ENCODE measurements at regions not wholly inside any gene's neighbourhood (a gene's known extent, or its start where the extent isn't known, plus 50 kb on each side); places are given as distances from the start of the nearest gene placed in this dataset.

GRCh38 chr2:75982719-75983118 is 272.0 kb upstream of the GCFC2 start:
- POLR2A ChIA-PET: no interaction called here
- Histone ChIP-seq H3K4me3 (ENCODE audit: low read depth, low read length) (no peak overlapping the region), H3K27me3 (ENCODE audit: control insufficient read depth, insufficient read depth, low read length) (no peaks in the 10 kb centered on the region), H3K36me3 (ENCODE audit: control insufficient read depth, insufficient read depth, low read length) (no peaks in the 10 kb centered on the region)
- no peak for TF ChIP-seq CTCF (IDR thresholded peaks at IDR 0.05; ENCODE audit: insufficient read depth, low read depth, low read length)
- CTCF ChIA-PET: no interaction called here
- no peak for DNase-seq (ENCODE audit: low read depth)

- TF ChIP-seq CTCF (IDR thresholded peaks at IDR 0.05; ENCODE audit: insufficient read depth, low read depth, low read length): no peak
- POLR2A ChIA-PET: no interaction called here
- H3K36me3 ChIP-seq (ENCODE audit: control insufficient read depth, insufficient read depth, low read length): no peaks in the 10 kb centered on the region
- CTCF ChIA-PET: no interaction called here
- H3K4me3 ChIP-seq (ENCODE audit: low read depth, low read length): no peak overlapping the region
- no peaks in the 10 kb centered on the region for H3K27me3 ChIP-seq (ENCODE audit: control insufficient read depth, insufficient read depth, low read length)
- DNase-seq (ENCODE audit: low read depth): no peak
Observed at GRCh38 chr2:75964646-75965045, 253.9 kb upstream of the GCFC2 start.

GRCh38 chr2:75960472-75961009 is 249.8 kb upstream of the GCFC2 start:
- CTCF ChIA-PET: no interaction called here
- no peak for TF ChIP-seq CTCF (IDR thresholded peaks at IDR 0.05; ENCODE audit: insufficient read depth, low read depth, low read length)

GRCh38 chr2:75959724-75960471 is 249.2 kb upstream of the GCFC2 start:
- TF ChIP-seq CTCF (IDR thresholded peaks at IDR 0.05; ENCODE audit: insufficient read depth, low read depth, low read length): no peak
- CTCF ChIA-PET: no interaction called here
- POLR2A ChIA-PET: no interaction called here
- Histone ChIP-seq H3K27me3 (ENCODE audit: control insufficient read depth, insufficient read depth, low read length) (no peaks in the 10 kb centered on the region), H3K36me3 (ENCODE audit: control insufficient read depth, insufficient read depth, low read length) (no peaks in the 10 kb centered on the region), H3K4me3 (ENCODE audit: low read depth, low read length) (no peak overlapping the region)
- no peak for DNase-seq (ENCODE audit: low read depth)

More at GRCh38 chr2:75960472-75961009, 249.8 kb upstream of the GCFC2 start:
- no peak overlapping the region for H3K4me3 ChIP-seq (ENCODE audit: low read depth, low read length)
- POLR2A ChIA-PET: no interaction called here
- no peak for DNase-seq (ENCODE audit: low read depth)
- no peaks in the 10 kb centered on the region for H3K36me3 ChIP-seq (ENCODE audit: control insufficient read depth, insufficient read depth, low read length)
- H3K27me3 ChIP-seq (ENCODE audit: control insufficient read depth, insufficient read depth, low read length): no peaks in the 10 kb centered on the region

- H3K36me3 ChIP-seq (ENCODE audit: control insufficient read depth, insufficient read depth, low read length): no peaks in the 10 kb centered on the region
- no peak overlapping the region for H3K4me3 ChIP-seq (ENCODE audit: low read depth, low read length)
- no peaks in the 10 kb centered on the region for H3K27me3 ChIP-seq (ENCODE audit: control insufficient read depth, insufficient read depth, low read length)
- no peak for TF ChIP-seq CTCF (IDR thresholded peaks at IDR 0.05; ENCODE audit: insufficient read depth, low read depth, low read length)
- ChIA-PET CTCF (no interaction called here), POLR2A (no interaction called here)
- DNase-seq (ENCODE audit: low read depth): no peak
Observed at GRCh38 chr2:75954761-75955160, 244.0 kb upstream of the GCFC2 start.

Data from BJ (cell line).